CD4-positive, alpha-beta T cell (primary cell): ENCODE measurements at regions not wholly inside any gene's neighbourhood (a gene's known extent, or its start where the extent isn't known, plus 50 kb on each side); places are given as distances from the start of the nearest gene placed in this dataset.

Experiments
- ATAC-seq: fragments of 200-7000 bp; cut with Tn5 transposase; one replicate; pipeline ENCODE4 v1.10.0; 2022; ENCODE audit warnings: mild to moderate bottlenecking; ENCODE audit not compliant: poor library complexity
- CTCF ChIA-PET: fragments of 350-600 bp; sonication (Branson Sonifier 250); formaldehyde crosslinking; loops from one replicate; lab custom pipeline; 2021; ENCODE audit warnings: antibody characterized with exemption, inconsistent platforms; lab: Charles Lee
- POLR2A ChIA-PET: fragments of 350-600 bp; sonication (Branson Sonifier 250); formaldehyde crosslinking; loops from one replicate; lab custom pipeline; 2021; ENCODE audit warnings: antibody characterized with exemption, inconsistent platforms; lab: Charles Lee
- DNase-seq, 14 experiments: peaks; one replicate each; pipeline ENCODE4 v3.0.0-alpha.2; 2013 to 2020; ENCODE audit warnings: mixed read lengths in 2 of 14
- H3K27ac ChIP-seq, 2 donors: one replicate each; pipeline versions ENCODE4 v1.5.1 to v1.7.0; 2013; ENCODE audit warnings: low read length in 2 of 2, low read depth in 1 of 2, mild to moderate bottlenecking in 1 of 2
- H3K27me3 ChIP-seq, 2 experiments: 1 replicate in 1 of 2; 2 replicates in 1 of 2; pipeline versions ENCODE4 v1.6.1 to v1.7.0; 2013; ENCODE audit warnings: low read length in 2 of 2, control low read depth in 1 of 2, mild to moderate bottlenecking in 1 of 2, moderate library complexity in 1 of 2; ENCODE audit not compliant: insufficient read depth in 2 of 2, control insufficient read depth in 1 of 2
- H3K36me3 ChIP-seq: one replicate; pipeline ENCODE4 v1.6.1; 2013; ENCODE audit warnings: low read length, control low read depth; ENCODE audit not compliant: insufficient read depth
- H3K4me1 ChIP-seq: one replicate; pipeline ENCODE4 v1.6.1; 2013; ENCODE audit warnings: low read length, control low read depth; ENCODE audit not compliant: insufficient read depth
- H3K4me3 ChIP-seq: one replicate; pipeline ENCODE4 v1.5.1; 2013; ENCODE audit warnings: mild to moderate bottlenecking, low read length, moderate library complexity
- H3K9me3 ChIP-seq, 2 experiments: 1 replicate in 1 of 2; 2 replicates in 1 of 2; pipeline versions ENCODE4 v1.6.1 to v1.7.0; 2013; ENCODE audit warnings: low read length in 2 of 2, mild to moderate bottlenecking in 2 of 2, control low read depth in 1 of 2, moderate library complexity in 1 of 2; ENCODE audit not compliant: control insufficient read depth in 1 of 2, insufficient read depth in 1 of 2
- H3K27ac Mint-ChIP-seq: one replicate; pipeline ENCODE4 v1.8.0; 2020; ENCODE audit warnings: mixed read lengths
- H3K27me3 Mint-ChIP-seq: one replicate; pipeline ENCODE4 v1.8.0; 2021; ENCODE audit warnings: mixed read lengths
- H3K36me3 Mint-ChIP-seq: one replicate; pipeline ENCODE4 v1.8.0; 2021; ENCODE audit warnings: low read depth, mixed read lengths
- H3K4me1 Mint-ChIP-seq: one replicate; pipeline ENCODE4 v1.8.0; 2021; ENCODE audit warnings: low read depth, mixed read lengths
- H3K4me3 Mint-ChIP-seq: one replicate; pipeline ENCODE4 v1.8.0; 2020; ENCODE audit warnings: mild to moderate bottlenecking, mixed read lengths
- H3K9me3 Mint-ChIP-seq: one replicate; pipeline ENCODE4 v1.8.0; 2020; ENCODE audit warnings: mixed read lengths
- intact Hi-C, 2 experiments: fragments of 100-400 bp; cut with DNase I in 1 of 2; cut with micrococcal nuclease in 1 of 2; formaldehyde crosslinking; loops; one replicate each; pipeline versions ENCODE4 v1.15.1 to v1.9.0; 2023 to 2025; cut with DNase I, micrococcal nuclease
- TF ChIP-seq, protein P1 (sequence below): fragments of 200-600 bp; IDR thresholded peaks from one replicate; pipeline ENCODE4 v1.8.0; 2022; ENCODE audit warnings: antibody characterized with exemption, mild to moderate bottlenecking

DNA sequence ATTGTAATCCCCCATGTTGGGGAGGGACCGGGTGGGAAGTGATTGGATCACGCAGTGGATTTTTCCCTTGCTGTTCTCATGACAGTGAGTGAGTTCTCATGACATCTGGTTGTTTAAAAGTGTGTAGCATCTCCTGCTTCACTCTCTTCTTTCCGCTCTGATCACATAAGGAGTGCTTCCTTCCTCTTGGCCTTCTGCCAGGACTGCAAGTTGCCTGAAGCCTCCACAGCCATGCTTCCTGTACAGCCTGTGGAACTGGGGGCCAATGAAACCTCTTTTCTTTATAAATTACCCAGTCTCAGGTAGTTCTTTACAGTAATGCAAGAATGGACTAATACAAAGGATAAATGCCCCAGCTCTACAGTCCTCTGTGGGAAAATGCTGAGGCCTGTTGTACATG lies 437.5 kb upstream of the NXPH2 start:
- intact Hi-C loops: no loop called here
- no peaks in the 10 kb centered on the region for H3K27me3 ChIP-seq
- ChIA-PET CTCF (no interaction called here), POLR2A (no interaction called here)
- TF ChIP-seq, protein P1, sequence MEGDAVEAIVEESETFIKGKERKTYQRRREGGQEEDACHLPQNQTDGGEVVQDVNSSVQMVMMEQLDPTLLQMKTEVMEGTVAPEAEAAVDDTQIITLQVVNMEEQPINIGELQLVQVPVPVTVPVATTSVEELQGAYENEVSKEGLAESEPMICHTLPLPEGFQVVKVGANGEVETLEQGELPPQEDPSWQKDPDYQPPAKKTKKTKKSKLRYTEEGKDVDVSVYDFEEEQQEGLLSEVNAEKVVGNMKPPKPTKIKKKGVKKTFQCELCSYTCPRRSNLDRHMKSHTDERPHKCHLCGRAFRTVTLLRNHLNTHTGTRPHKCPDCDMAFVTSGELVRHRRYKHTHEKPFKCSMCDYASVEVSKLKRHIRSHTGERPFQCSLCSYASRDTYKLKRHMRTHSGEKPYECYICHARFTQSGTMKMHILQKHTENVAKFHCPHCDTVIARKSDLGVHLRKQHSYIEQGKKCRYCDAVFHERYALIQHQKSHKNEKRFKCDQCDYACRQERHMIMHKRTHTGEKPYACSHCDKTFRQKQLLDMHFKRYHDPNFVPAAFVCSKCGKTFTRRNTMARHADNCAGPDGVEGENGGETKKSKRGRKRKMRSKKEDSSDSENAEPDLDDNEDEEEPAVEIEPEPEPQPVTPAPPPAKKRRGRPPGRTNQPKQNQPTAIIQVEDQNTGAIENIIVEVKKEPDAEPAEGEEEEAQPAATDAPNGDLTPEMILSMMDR: no peak
- Mint-ChIP-seq H3K4me1 (no peaks in the 10 kb centered on the region), H3K36me3 (no peaks in the 10 kb centered on the region), H3K27ac (no peak overlapping the region), H3K4me3 (no peak overlapping the region), H3K9me3 (peaks cover 16% of the 10 kb centered on the region), H3K27me3 (no peaks in the 10 kb centered on the region)
- no peak for DNase-seq
- peaks cover 0 to 7% of the 10 kb centered on the region in 2 experiments for H3K9me3 ChIP-seq
- no peak for ATAC-seq
- H3K4me1 ChIP-seq: no peaks in the 10 kb centered on the region
- H3K36me3 ChIP-seq: no peaks in the 10 kb centered on the region
- no peak overlapping the region for H3K27ac ChIP-seq
- no peak overlapping the region for H3K4me3 ChIP-seq

DNA sequence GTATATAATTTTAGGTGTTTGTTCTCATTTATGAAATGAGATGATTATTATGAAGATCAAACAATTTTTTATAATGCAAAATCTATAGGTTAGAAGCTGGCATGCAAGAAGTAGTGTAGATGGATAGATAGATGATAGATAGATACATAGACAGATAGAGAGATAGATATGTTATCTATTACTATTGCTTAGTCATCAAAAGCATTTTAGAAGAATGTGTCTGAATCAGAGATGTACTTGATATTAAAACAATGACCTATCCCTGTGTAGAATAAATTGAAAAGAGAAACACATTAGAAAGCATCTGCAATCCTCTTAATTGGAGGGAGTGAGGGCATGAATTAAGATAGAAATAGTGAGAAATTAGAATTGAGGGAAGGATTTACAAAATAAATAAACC lies 436.2 kb upstream of the NXPH2 start:
- no peak overlapping the region for H3K4me3 Mint-ChIP-seq

DNA sequence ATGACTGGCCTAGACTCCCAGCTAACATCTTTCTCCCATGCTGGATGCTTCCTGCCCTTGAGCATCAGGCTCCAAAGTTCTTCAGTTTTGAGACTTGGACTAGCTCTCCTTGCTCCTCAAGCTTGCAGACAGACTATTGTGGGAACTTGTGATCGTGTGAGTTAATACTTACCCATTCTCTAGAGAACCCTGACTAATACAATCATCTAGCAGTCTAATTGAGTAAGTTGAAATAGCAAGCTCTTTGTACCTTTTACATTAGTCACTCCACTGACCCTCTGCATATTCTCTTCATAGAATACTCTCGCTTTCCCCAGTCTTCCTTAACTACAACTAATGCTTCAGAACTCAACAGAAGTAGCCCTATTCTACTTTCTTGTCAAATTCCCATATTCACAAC lies 434.6 kb upstream of the NXPH2 start:
- intact Hi-C loops: no loop called here
- Mint-ChIP-seq H3K4me3 (no peak overlapping the region), H3K9me3 (peaks cover 16% of the 10 kb centered on the region), H3K27ac (no peak overlapping the region), H3K36me3 (no peaks in the 10 kb centered on the region), H3K27me3 (no peaks in the 10 kb centered on the region), H3K4me1 (no peaks in the 10 kb centered on the region)
- TF ChIP-seq, protein P1: no peak
- H3K36me3 ChIP-seq: no peaks in the 10 kb centered on the region
- ChIA-PET POLR2A (no interaction called here), CTCF (no interaction called here)
- no peaks in the 10 kb centered on the region for H3K4me1 ChIP-seq
- no peaks in the 10 kb centered on the region for H3K27me3 ChIP-seq
- peaks cover 3 to 6% of the 10 kb centered on the region in 2 experiments for H3K9me3 ChIP-seq
- no peak for DNase-seq
- ATAC-seq: no peak
- no peak overlapping the region for H3K27ac ChIP-seq
- H3K4me3 ChIP-seq: no peak overlapping the region

More for the DNA sequence above, 436.2 kb upstream of the NXPH2 start:
- H3K4me3 ChIP-seq: no peak overlapping the region
- POLR2A ChIA-PET: no interaction called here
- H3K4me1 ChIP-seq: no peaks in the 10 kb centered on the region
- H3K36me3 ChIP-seq: no peaks in the 10 kb centered on the region
- H3K9me3 Mint-ChIP-seq: peaks cover 16% of the 10 kb centered on the region
- H3K9me3 ChIP-seq: peaks cover 3 to 4% of the 10 kb centered on the region in 2 experiments
- no peak overlapping the region for H3K27ac Mint-ChIP-seq
- ATAC-seq (no peak), DNase-seq (no peak)
- no peak overlapping the region for H3K27ac ChIP-seq
- TF ChIP-seq, protein P1: no peak
- H3K36me3 Mint-ChIP-seq: no peaks in the 10 kb centered on the region
- H3K27me3 ChIP-seq: no peaks in the 10 kb centered on the region
- intact Hi-C loops: no loop called here
- CTCF ChIA-PET: no interaction called here
- no peaks in the 10 kb centered on the region for H3K4me1 Mint-ChIP-seq
- no peaks in the 10 kb centered on the region for H3K27me3 Mint-ChIP-seq
